NT2/D1 (cell line): ENCODE measurements at regions not wholly inside any gene's neighbourhood (a gene's known extent, or its start where the extent isn't known, plus 50 kb on each side); places are given as distances from the start of the nearest gene placed in this dataset.

Experiments used
- SUZ12 ChIP-seq: IDR thresholded peaks from 2 replicates; pipeline ENCODE4 v1.6.1; 2011; ENCODE audit not compliant: insufficient read length, insufficient read depth; ENCODE audit errors: extremely low read depth
- YY1 ChIP-seq: IDR thresholded peaks from 2 replicates; pipeline ENCODE4 v1.6.1; 2011; ENCODE audit not compliant: insufficient read length, insufficient read depth

DNA sequence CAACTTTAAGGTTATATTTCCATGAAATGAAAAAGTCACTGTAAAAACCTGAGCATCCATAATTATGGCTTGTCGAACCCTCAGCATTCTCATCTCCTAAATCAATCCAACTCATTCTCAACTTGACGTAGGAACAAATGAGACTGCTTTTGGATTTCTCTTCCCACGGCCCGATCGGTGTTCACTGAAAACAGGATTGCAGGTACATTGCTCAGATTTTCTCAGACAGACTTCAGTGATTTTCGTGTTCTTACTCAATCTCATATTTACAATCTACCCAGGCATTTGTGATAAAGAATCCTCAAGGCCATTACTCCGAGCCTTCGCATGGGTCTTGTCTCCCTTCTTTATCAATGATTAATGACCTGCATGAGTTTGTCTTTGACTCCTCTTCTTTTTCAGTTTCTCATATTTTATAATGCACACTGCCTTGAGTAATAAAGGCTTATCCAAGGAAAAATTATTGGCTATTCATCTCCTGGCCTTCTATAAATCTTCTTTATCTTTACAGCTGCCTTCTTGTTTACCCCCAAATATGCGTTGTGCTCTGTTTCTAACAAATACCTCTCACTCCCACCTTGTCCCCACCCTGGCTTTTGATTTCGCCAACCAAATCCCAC lies 90.4 kb upstream of the MYO3A start:
- no peak for TF ChIP-seq SUZ12
- TF ChIP-seq YY1 = no peak
